HG03442 (cell line): ENCODE measurements at regions not wholly inside any gene's neighbourhood (a gene's known extent, or its start where the extent isn't known, plus 50 kb on each side); places are given as distances from the start of the nearest gene placed in this dataset.

Experiments used
- ATAC-seq: cut with Tn5 transposase; IDR thresholded peaks from one replicate; pipeline ENCODE4 v1.9.1; 2021; ENCODE audit warnings: mild to moderate bottlenecking, moderate library complexity; ENCODE audit not compliant: unreplicated experiment

DNA sequence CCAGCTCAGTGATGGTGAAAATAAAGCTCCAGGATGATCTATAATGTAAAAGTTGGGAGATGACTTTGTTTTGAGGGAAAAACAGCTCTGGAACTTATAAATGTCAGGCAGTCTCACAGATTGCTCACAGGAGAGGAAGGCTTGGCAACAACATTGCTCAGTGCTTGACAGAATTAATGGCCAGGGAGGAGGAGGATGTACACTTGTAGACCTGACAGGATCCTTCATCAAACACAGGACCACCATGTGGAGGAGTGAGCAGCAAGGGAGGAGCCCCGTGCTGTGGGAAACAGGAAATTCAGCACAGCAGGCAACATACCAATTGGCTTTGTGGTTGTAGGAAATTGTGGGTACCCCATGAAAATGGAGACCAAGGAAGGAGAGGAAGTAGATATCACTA lies 291.8 kb upstream of the CAMK1G start:
- ATAC-seq, result no peak

DNA sequence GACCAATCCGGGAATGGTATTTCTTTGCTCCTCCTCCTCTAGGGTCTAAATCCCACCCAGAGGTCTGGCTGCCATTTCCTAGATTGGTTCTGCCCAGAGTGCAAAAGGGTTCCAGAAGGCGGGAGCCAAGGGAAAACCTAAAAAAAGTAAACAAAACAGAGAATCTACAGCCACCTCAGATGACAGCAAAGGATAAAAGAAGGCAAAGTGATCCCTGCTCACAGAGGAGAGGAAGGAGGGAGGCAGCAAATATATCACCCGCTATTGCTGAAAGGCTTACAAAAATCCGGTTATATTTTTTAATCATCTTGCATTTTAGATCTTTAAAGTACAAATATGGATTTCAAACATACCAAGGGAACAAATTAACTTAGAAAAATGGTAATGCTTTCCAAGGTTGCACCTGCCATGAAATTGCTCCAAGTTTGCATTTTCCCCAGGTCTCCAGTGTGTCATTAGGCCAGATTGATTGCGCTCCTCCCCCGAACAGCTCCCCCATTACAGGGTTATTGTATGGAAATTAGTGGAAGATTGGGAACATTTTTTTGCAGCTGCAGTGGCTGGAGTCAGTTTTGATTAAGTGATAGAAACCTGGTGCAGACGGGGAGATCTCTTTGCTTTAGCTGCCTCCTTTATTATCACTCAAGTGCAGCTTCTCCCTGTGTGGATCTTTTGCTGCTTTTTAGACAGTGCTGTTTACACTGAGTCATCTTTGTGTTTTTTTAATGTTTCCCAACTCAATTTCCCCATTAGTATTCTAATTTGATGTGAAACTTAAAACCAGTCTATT lies 280.5 kb upstream of the CAMK1G start:
- ATAC-seq, result no peak

DNA sequence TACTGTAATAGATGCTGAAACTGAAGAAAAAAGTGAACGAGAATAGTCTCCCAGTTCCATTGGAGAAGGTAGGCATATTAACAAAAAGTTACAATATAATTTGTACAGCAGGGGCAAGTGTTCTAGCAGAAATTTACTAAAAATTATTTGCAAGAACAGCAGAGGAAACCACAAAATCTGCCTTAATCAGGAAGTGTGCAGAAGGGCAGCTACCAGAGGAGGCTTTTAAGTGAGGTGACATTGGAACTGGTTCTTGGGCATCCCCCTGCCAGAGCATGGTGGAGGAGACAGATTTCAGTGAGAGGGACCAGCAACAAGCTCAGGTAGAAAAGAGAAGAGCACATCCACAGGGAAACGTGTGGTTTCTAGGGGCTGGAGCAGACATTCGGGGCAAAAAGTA lies 279.3 kb upstream of the CAMK1G start:
- no peak for ATAC-seq

DNA sequence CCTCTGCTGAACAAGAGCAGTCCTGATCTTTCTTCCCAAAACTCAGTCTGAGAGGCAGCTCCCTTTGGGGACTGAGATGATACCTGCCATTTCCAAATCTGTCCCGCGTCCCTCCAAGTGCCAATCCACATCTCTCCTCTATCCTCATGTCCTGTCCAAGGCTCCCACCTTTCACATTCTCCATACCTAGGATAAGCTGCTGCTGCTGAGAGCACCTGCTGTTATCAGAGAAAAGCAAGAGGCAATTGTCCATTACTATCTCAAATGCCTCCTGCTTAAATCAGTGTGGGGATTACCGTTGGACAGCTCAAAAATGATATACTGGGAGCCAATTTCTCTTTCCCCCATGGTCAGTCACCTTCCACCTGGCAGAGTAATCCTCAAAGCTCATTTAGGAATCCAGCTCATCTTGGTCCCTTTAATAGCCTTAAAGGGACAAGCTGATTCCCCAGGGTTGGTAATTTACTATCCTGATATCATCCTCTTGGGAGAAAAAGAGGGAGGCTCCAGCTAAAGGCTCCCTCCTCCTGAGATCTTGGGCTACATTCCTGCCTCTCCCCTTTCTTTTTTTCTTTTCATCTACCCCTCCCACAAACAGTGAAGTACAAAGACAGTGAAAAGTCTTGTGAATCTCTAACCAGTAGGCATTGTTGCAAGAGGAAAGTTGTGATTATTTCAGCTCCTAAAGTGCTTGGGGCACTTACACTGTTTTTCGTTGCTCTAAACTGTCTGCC lies 278.1 kb upstream of the CAMK1G start:
- ATAC-seq, result no peak

DNA sequence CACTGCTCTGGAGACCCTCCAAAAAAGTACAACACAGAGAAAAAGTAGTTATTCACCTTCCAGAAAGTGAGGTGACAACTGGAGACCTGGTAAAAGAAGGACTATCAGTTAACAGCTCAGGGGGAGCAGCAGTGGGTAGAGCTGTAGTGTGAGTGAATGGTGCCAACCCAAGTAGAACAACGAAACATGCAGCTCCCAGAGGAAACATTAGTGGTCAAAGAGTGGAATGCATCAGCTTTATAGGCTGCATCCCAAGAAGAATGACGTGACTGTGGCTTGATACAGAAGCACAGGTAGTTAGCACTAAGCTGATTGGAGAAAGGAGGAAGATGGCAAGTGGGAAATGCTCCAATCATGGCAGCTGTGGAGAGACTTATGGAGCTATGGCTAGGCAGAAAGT lies 275.7 kb upstream of the CAMK1G start:
- no peak for ATAC-seq

DNA sequence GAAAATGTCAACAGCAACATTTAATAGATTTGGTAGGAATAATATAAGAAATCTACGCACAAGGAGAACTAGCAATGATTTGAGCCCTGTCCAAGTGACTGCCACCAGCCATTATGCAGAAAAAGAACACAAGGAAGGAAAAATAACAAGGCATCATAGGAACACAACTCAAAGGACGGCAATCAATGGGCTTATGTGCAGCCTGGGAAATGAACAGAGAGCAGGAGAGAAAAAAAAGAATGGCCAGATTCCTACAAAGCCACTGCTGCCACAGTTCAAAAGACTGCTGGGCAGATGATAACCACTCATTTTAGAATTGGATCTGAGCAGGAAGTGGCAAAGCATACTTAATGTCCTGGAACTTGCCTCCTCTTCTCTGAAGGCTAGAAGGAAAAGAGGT lies 274.3 kb upstream of the CAMK1G start:
- ATAC-seq, result no peak

DNA sequence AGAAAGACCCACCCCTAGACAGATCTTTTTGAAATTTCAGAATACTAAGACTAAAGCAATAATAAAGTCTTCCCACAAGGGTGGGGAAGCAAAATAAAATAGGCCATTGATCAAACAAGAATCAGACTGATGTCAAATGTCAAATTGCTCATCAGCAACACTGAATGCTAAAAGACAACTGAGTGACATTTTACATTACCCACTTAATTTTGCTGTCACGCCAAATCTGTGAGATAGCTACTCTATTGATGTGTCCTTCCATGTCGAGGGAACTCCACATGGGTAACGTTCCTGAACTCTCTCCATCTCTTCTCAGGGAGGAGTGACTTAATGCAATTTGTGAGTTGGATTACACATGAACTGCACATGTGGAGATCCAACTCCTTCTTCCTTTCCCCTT lies 271.7 kb upstream of the CAMK1G start:
- no peak for ATAC-seq

DNA sequence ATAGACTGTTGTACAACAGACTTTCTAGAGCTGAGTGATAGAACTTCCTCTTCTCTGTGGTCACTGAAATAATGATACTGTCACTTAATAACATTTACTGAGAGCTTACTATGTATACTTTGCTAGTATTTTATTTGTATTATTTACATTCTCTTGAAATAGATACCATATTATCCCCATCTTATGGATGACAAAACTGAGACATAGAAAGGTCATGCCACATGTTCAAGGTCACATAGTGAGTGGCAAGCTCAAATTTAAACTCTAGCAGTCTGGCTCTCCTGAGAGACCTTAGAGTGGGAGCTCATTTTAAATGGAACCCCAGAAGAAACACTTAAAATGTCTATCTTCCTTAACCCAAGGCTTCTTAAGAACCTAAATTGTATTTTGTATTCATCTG lies 266.6 kb upstream of the CAMK1G start:
- no peak for ATAC-seq

DNA sequence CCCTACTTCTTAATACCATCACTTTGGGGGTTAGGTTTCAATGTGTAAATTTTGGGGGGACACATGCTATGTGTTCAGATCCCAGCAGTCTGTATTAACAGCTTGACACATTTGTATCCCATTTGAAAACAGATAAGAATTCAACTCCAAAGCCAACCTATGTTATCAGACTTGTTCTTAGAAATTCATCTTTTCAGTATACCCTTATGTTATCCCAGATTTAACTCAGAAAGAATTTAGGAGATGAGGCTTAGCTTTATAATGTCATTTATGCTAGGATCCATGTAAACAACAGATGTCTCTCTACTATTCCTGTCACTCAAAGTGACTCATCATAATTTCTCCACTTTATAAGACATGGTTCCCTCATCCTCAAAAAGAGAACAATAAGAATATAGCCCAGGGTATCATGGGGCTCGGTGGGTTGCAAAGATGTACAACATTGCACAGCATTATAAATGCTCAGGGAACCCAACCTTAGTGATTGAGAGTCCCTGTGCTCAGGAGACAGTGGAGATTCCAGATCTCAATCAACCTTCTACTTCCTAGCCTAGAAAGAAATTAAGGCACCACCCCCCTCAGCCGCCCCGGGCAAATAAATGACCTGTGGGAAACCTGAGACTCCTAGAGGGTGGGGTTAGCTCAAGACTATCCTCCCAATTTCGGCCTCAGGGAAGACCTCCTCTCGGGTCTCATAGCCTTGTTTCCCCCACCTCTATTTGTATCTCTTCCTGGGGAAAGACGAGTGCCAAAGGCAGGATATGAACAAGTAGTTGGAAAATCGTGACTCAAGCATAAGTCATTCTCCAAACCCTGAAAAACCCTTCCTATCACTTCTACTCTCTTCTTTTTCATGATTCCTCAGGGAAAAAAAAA lies 265.1 kb upstream of the CAMK1G start:
- ATAC-seq, result no peak

DNA sequence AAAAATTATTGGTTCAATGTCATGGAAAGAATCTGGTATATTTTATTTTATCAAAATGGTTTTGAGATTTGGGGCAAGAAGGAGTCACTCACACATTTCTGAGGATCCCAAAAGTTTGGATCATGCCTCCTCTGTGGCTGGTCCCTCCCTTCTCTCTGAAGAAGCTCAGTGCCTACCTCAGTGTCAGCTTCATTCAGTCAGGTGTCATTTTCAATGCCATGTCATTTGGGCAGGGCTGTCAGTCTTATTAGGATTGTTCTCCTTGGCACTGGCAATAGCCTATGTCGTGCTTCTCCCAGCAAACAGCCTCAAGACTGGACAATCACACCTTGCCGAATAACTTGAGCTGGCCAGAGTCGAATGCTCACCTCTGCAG lies 264.5 kb upstream of the CAMK1G start:
- ATAC-seq, result no peak

DNA sequence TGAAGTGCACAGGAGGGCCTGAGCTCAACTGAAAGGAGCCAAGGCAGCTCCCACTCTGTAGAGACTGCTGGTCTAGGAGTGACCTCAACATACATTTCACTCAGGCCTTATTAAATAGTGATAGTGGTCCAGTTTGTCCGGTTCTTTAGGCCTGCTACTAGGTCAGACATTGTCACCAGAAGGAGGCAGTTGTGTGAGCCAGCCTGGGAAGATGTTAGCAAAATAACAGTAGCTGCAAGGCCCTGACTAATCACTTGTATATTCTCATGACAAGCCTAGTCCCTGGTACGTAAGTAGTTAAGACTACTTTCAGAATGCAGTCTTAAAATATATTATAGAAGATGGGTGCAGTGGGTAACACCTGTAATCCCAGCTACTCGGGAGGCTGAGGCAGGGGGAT lies 264.0 kb upstream of the CAMK1G start:
- no peak for ATAC-seq

DNA sequence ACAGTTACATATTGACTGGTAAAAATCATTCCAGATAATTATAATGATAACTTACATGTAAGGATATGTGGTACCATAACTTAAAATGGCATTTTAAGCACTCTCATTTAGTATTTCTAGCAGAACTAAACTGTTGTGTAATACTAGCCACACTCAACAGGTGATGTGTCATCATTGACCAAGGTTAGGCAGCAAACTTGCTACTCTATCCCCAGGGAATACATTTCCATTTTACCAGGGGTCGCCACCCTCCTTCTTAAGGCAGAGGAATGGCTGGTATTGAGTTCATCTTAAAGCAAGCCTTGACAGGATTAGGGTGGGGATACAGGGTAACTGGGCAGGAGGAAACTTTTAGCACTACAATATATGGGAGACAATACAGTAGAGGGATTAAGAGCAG lies 259.8 kb upstream of the CAMK1G start:
- ATAC-seq, result no peak

DNA sequence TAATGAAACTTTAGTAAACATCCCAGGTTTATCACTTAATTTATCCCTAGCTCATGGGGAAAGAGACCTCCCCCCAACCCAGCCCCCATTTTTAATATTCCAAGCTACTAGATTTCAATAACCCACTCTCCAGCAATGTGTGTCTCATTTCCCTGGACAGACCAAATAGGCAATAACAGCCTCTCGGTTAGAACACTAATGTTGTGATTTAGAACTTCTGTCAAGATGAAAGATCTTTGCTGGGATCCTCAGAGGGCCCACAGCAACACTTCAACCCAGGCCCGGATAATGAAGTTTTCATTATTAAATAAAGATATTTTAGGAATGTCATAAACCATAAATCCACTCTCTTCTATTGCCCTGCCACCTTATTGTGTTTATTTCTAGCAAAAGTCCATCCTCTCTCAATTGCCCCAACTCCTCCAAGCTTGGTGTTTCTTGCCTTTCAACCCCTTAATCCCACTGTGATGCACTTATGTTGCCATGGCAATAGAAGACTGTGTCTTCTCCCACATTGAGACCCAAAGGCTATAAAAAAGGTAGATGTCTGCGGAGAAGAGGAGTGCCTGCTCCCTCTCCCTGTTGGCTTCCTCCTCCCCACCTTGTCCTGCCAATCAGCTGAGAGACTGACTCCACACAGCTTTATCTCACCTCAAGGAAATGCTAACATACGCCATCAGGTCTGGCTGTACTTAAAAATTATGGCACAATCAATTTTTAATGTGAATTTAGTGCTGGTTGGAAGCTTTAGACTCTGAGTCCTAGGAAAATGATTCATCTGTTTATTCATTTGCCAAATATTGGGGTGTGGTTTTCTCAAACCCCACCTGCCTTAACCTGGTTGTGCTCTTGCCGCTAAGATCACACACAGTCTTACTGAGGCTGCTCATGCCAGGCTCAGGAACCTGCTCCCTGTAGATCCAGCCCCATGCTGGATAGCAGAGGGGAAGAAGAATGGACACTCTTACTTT lies 258.3 kb upstream of the CAMK1G start:
- ATAC-seq, result no peak

DNA sequence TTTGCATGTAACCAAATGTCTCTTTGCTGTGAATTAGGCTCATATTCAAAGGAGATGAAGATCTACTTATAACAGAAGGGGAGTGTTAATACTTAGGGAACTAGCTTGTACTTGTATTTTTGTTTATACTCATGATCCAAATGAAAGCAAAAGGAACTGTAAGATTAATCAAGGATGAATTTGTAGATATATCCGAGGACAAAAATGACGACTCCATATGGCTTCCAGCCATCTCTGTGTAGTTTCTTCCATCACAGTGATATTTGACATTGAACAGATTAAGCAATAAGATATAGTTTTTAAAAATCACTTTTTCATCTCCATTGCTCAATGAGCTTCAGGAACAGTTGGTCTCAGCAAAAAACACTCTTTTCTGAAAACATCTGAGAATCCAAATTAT lies 257.4 kb upstream of the CAMK1G start:
- no peak for ATAC-seq

DNA sequence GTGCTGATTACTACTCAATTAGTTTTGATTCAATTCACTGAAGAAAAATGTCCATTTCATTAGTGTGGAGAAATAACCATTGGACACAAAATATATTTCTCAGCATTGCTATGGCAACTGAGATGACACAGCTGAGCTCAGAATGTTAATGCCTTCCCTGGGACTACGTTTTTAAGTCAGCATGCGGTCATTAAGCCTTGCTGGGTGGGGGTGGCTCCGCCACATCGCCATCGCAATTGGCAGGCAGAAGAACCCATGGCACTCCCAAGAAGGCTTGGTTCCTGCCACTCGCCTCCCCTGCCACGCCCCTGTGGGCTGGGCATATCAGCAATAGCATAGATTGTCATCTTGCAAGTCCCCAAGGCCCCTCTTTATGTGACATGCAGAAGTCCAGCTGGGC lies 256.7 kb upstream of the CAMK1G start:
- no peak for ATAC-seq

DNA sequence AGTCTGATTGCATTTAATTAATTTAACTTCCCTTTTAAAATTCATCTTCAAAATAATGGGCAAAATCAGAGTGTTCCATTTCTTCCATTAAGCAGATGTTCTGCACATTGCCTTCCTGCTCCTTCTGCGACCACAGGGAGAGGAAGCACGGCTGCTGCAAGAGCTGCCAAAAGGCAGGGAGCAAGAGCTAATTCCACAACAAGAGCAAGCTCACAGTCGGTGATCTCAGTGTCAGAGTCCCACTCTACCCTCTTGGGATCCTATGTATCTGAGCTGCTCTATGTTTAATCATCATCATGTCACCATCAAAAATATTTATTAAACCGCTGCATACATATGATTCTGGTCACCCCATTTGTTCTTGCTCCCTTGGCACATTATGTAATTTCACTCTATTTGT lies 255.3 kb upstream of the CAMK1G start:
- ATAC-seq, result no peak

DNA sequence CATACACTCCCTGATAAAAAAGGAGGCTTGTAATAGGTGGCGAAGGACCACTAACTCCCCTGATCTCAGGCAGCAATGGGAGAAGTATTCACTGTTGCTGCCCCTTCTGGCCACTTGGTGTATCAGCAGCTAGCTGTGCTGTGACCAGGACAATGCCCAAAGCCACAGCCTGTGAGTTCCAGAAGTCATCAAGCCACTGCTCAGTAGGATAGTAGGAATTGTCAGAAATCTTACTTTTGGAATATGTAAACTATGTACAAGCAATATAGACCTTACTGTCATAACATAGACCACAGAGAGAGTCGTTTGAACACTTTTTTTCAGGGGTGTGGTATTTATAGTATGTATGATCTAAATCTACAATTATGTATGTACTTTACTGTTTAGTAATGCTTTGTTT lies 248.3 kb upstream of the CAMK1G start:
- ATAC-seq, result peak; percentile 86

DNA sequence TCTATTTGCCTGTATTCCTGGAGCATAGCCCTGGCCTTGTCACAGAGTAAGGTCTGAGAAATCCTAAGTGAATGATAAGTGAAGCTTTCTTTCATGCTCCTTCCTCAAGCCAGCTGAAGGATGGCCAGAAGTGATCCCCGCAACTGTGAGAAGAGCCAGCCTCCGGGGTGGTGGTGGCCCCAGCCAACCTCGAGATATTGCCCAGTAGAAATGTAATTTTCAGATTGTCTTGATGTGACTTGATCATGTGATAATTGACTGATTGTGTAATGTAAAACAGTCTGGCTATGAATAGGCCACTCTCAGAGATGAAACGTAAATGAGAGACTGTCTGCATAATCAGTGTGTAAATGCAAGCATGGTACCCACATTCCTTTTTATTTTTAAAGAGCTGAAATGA lies 242.4 kb upstream of the CAMK1G start:
- ATAC-seq, result no peak

DNA sequence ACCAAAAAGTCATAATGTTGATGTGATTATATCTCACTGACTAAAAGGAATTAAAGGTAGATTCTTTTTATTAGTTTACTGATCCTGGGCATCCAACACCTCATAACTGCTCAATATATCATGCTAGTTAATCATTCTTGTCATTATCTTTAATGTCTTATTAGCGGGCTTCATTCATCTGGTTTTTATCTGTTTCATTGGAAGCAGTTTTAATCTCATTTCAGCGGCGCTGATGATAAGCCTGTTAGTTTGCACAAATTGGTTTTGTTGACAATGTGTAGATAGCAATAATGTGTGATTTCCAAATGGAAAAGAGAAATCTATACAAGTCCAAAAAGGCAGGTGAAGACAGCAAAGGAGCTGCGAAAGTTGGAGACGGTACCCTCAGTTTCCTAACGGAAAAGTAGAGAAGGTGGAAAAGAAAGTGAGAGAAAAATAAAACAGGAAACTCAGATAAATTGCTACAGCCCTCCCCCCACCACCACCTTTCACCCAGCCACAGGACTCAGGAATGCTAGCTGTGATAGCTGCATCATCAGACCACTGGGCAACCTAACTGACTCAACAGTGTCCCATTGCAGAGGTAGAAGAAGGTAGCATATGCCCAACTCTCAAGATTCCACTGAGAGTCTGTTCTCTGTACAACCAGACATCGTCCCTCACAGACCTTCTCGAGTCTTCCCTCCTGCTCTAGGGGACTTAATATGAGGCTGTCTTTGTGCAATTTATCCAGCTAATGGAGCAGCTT lies 241.7 kb upstream of the CAMK1G start:
- no peak for ATAC-seq
